Glutamatergic neuron (in vitro differentiated cells): ENCODE measurements at regions not wholly inside any gene's neighbourhood (a gene's known extent, or its start where the extent isn't known, plus 50 kb on each side); places are given as distances from the start of the nearest gene placed in this dataset.
"Not testable (repeated sequence)": the region's sequence is repeated elsewhere in the genome, so short reads cannot be mapped to it uniquely, and the experiment has no call there.

Experiments used
- DNase-seq: peaks from one replicate; pipeline ENCODE4 v3.0.0; 2022
- H3K27ac Mint-ChIP-seq: one replicate; pipeline ENCODE4 v1.8.0; 2020; ENCODE audit warnings: mild to moderate bottlenecking, mixed read lengths, inconsistent platforms; ENCODE audit not compliant: unreplicated experiment
- H3K27me3 Mint-ChIP-seq: one replicate; pipeline ENCODE4 v1.8.0; 2020; ENCODE audit warnings: mild to moderate bottlenecking, moderate library complexity, mixed read lengths, inconsistent platforms; ENCODE audit not compliant: unreplicated experiment
- H3K36me3 Mint-ChIP-seq: one replicate; pipeline ENCODE4 v1.8.0; 2020; ENCODE audit warnings: mild to moderate bottlenecking, mixed read lengths, inconsistent platforms; ENCODE audit not compliant: unreplicated experiment
- H3K4me1 Mint-ChIP-seq: one replicate; pipeline ENCODE4 v1.8.0; 2020; ENCODE audit warnings: mild to moderate bottlenecking, low read depth, mixed read lengths, inconsistent platforms; ENCODE audit not compliant: unreplicated experiment
- H3K4me3 Mint-ChIP-seq: one replicate; pipeline ENCODE4 v1.8.0; 2020; ENCODE audit warnings: mild to moderate bottlenecking, mixed read lengths, inconsistent platforms; ENCODE audit not compliant: unreplicated experiment
- H3K9me3 Mint-ChIP-seq: one replicate; pipeline ENCODE4 v1.8.0; 2020; ENCODE audit warnings: mild to moderate bottlenecking, moderate library complexity, mixed read lengths, inconsistent platforms; ENCODE audit not compliant: unreplicated experiment
- TF ChIP-seq, protein P1 (sequence below): fragments of 200-600 bp; sonication (generic); IDR thresholded peaks from one replicate; pipeline ENCODE4 v1.5.0; 2021; ENCODE audit not compliant: partially characterized antibody, unreplicated experiment

DNA sequence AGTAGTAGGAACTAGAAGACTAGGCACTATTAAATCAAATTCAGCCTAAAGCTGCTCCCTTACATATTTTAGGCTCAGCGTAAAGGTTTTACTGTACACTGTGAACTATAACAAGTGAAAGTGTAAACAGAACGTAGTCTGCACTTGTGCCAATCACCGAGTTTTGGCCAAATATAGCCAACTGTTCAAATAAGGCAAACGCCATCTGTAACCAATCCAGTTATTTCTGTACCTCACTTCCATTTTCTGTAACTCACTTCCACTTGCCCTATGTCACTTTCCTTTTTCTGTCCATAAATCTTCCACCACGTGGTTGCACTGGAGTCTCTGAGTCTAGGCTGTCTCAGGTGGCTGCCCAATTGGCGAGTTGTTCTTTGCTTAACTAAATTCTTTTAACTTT is 2132.2 kb downstream of the LRRC4C start:
- no peaks in the 10 kb centered on the region for H3K36me3 Mint-ChIP-seq
- H3K4me3 Mint-ChIP-seq, result no peak overlapping the region

DNA sequence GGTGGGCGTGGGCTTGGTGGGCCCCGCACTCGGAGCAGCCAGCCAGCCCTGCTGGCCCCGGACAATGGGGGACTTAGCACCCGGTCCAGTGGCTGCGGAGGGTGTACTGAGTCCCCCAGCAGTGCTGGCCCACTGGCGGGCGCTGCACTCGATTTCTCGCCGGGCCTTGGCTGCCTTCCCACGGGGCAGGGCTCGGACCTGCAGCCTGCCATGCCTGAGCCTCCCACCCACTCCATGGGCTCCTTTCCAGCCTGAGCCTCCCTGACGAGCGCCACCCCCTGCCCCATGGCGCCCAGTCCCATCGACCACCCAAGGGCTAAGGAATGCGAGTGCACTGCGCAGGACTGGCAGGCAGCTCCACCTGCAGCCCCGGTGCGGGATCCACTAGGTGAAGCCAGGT is 2147.6 kb downstream of the LRRC4C start:
- not testable (repeated sequence) for H3K4me3 Mint-ChIP-seq, H3K27ac Mint-ChIP-seq, H3K9me3 Mint-ChIP-seq, DNase-seq, H3K36me3 Mint-ChIP-seq, H3K27me3 Mint-ChIP-seq, H3K4me1 Mint-ChIP-seq

More for the DNA sequence above, 2132.2 kb downstream of the LRRC4C start:
- peaks cover 1% of the 10 kb centered on the region for H3K27me3 Mint-ChIP-seq
- no peak for DNase-seq
- H3K27ac Mint-ChIP-seq, result no peak overlapping the region
- H3K4me1 Mint-ChIP-seq, result no peaks in the 10 kb centered on the region
- TF ChIP-seq, protein P1, sequence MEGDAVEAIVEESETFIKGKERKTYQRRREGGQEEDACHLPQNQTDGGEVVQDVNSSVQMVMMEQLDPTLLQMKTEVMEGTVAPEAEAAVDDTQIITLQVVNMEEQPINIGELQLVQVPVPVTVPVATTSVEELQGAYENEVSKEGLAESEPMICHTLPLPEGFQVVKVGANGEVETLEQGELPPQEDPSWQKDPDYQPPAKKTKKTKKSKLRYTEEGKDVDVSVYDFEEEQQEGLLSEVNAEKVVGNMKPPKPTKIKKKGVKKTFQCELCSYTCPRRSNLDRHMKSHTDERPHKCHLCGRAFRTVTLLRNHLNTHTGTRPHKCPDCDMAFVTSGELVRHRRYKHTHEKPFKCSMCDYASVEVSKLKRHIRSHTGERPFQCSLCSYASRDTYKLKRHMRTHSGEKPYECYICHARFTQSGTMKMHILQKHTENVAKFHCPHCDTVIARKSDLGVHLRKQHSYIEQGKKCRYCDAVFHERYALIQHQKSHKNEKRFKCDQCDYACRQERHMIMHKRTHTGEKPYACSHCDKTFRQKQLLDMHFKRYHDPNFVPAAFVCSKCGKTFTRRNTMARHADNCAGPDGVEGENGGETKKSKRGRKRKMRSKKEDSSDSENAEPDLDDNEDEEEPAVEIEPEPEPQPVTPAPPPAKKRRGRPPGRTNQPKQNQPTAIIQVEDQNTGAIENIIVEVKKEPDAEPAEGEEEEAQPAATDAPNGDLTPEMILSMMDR, result no peak
- peaks cover 1% of the 10 kb centered on the region for H3K9me3 Mint-ChIP-seq

GRCh38 chr11:39304586-39304985 is 2154.9 kb downstream of the LRRC4C start:
- TF ChIP-seq, protein P1, result no peak
- H3K4me1 Mint-ChIP-seq, result no peaks in the 10 kb centered on the region
- no peaks in the 10 kb centered on the region for H3K36me3 Mint-ChIP-seq
- no peak for DNase-seq
- H3K9me3 Mint-ChIP-seq, result peaks cover 3% of the 10 kb centered on the region
- H3K4me3 Mint-ChIP-seq, result no peak overlapping the region
- H3K27me3 Mint-ChIP-seq, result no peaks in the 10 kb centered on the region
- no peak overlapping the region for H3K27ac Mint-ChIP-seq

DNA sequence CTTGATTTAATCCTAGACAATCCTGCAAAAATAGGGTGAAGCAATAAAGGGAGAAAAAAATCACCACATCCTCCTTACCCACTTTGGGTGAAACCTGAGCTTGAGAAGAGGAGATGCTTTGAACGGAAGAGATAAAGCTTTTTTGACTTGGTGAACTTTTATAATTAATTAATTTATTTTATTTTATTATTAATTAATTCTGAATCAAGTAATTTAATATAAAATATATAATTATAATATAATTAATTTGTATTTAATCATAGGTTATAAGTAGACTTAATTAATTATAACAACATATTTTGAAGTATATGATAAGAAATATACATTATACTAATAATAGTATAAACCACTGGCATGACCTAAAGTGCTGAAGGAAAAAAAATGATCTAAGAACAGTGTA is 2164.8 kb downstream of the LRRC4C start:
- TF ChIP-seq, protein P1, result no peak
- no peaks in the 10 kb centered on the region for H3K27me3 Mint-ChIP-seq
- H3K9me3 Mint-ChIP-seq, result no peaks in the 10 kb centered on the region
- no peaks in the 10 kb centered on the region for H3K4me1 Mint-ChIP-seq
- H3K27ac Mint-ChIP-seq, result no peak overlapping the region
- H3K4me3 Mint-ChIP-seq, result no peak overlapping the region
- DNase-seq, result no peak
- no peaks in the 10 kb centered on the region for H3K36me3 Mint-ChIP-seq

- no peak overlapping the region for H3K27ac Mint-ChIP-seq
- TF ChIP-seq, protein P1, result no peak
- H3K27me3 Mint-ChIP-seq, result no peaks in the 10 kb centered on the region
These were observed 2171.4 kb downstream of the LRRC4C start for GRCh38 chr11:39288011-39288410.

More at GRCh38 chr11:39288011-39288410, 2171.4 kb downstream of the LRRC4C start:
- Mint-ChIP-seq H3K36me3 (peaks cover 7% of the 10 kb centered on the region), H3K4me3 (no peak overlapping the region), H3K4me1 (no peaks in the 10 kb centered on the region), H3K9me3 (no peaks in the 10 kb centered on the region)
- DNase-seq, result no peak
